ENCODE measurements at regions not wholly inside any gene's neighbourhood (a gene's known extent, or its start where the extent isn't known, plus 50 kb on each side); places are given as distances from the start of the nearest gene placed in this dataset.
"Not testable (repeated sequence)": the region's sequence is repeated elsewhere in the genome, so short reads cannot be mapped to it uniquely, and the experiment has no call there.

DNA sequence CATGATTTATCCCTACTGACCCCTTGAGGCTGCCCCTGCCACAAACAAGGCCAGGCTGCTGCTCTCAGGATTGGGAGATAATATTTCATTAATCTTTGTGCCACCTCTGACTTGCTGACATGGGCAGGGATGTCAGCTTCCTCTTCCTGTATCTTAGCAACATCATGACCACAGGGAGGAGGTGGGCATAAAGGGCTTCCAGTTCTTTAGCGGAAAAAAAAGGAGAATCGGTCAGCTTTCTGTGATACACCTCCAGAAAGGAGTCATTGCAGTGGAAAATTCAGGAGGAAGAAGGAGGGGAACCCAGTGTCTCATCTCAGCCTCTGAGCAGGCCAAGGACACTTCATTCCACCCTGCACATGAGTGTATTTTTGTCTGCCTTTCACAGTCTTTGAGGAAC is 206.8 kb upstream of the SDK2 start:
- FAIRE-seq (no peak), DNase-seq (ENCODE audit: insufficient read length, low spot score) (no peak)
- TF ChIP-seq, protein P1, sequence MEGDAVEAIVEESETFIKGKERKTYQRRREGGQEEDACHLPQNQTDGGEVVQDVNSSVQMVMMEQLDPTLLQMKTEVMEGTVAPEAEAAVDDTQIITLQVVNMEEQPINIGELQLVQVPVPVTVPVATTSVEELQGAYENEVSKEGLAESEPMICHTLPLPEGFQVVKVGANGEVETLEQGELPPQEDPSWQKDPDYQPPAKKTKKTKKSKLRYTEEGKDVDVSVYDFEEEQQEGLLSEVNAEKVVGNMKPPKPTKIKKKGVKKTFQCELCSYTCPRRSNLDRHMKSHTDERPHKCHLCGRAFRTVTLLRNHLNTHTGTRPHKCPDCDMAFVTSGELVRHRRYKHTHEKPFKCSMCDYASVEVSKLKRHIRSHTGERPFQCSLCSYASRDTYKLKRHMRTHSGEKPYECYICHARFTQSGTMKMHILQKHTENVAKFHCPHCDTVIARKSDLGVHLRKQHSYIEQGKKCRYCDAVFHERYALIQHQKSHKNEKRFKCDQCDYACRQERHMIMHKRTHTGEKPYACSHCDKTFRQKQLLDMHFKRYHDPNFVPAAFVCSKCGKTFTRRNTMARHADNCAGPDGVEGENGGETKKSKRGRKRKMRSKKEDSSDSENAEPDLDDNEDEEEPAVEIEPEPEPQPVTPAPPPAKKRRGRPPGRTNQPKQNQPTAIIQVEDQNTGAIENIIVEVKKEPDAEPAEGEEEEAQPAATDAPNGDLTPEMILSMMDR (IDR thresholded peaks at IDR 0.05; ENCODE audit: insufficient read depth, missing control alignments), result no peak

DNA sequence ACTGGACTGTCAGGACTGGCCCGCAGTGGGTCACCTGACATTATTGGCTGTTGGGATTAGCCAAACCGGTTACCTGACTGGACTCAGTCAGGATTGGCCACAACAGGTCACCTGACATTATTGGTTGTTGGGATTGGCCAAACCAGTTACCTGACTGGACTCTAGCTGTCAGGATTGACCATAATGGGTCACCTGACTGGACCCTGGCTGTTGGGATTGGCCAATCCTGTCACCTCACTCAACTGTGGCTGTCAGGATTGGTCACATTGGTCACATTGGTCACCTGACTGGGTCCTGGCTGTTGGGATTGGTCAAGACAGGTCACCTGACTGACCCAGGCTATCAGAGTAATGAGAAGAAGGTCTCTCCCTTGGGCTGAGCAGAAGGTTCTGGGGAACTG is 207.7 kb upstream of the SDK2 start:
- TF ChIP-seq, protein P1 (IDR thresholded peaks at IDR 0.05; ENCODE audit: insufficient read depth, missing control alignments), result no peak
- DNase-seq (ENCODE audit: insufficient read length, low spot score) (no peak), FAIRE-seq (no peak)

DNA sequence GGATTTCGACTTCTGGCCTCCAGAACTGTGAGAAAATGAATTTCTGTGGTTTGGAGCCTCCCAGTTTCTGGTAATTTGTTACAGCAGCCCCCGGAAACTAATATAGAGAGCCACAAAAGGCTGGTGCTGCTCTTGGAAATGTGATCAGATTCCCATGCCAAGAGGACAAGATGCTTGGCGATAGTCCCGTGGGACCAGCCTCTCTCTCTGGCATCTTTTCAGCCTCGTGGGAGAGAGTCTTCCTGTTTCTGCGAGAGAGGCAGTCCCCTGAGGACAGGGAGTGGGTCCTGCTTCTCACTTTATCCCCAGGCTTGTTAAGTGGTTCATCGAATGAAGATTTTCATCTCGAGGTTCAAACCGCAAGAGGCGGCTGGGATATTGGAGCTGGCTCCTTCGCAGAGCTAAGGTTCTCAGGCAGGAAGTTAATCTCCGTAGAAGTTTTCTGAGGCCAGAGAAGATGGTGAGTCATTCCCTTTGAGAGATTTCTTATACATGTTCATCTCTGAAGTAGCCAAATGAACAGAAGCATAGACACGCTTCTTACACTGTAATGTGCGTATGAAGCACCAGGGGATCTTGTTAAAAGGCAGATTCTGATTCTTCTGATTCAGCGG is 211.6 kb upstream of the SDK2 start:
- no peak for DNase-seq (ENCODE audit: insufficient read length, low spot score)
- TF ChIP-seq, protein P1 (IDR thresholded peaks at IDR 0.05; ENCODE audit: insufficient read depth, missing control alignments), result no peak
- no peak for FAIRE-seq

DNA sequence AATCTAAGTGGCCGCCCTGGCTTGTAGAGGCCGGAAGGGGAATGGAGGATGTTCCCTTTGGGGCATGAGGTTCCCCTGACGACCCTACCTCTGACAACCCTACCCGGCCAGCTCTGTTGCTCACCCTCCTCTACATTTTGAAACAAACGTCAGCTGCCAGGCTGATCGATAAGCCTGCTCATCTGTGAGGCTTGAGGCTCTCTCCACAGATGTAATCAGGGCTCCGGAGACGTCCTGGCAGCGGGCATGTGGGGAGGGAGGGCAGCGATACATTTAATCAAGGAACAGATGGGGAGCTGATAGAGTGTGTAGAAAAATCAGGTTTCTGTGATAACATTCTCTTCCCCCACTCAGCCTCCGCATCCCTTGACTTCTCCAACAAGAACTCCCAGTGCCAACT is 212.3 kb upstream of the SDK2 start:
- DNase-seq (ENCODE audit: insufficient read length, low spot score) (no peak), FAIRE-seq (no peak)
- TF ChIP-seq, protein P1 (IDR thresholded peaks at IDR 0.05; ENCODE audit: insufficient read depth, missing control alignments), result no peak

DNA sequence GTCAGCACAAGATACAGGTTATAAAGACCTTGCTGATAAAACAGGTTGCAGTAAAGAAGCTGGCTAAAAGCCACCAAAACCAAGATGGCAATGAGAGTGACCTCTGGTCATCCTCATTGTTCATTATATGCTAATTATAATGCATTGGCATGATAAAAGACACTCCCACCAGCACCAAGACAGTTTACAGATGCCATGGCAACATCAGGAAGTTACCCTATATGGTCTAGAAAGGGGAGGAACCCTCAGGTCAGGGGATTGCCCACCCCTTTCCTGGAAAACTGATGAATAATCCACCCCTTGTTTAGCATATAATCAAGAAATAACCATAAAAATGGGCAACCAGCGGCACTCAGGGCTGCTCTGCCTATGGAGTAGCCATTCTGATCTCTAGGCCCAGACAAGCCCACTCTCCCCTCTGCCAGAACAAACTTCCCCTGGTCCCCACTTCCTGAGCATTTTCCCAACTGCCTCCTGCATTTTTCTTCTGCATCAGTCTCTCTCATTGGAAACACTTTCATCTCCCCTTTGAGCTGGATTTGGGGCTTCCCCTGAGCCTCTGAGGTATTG is 215.3 kb upstream of the SDK2 start:
- not testable (repeated sequence) for DNase-seq (ENCODE audit: insufficient read length, low spot score); FAIRE-seq

DNA sequence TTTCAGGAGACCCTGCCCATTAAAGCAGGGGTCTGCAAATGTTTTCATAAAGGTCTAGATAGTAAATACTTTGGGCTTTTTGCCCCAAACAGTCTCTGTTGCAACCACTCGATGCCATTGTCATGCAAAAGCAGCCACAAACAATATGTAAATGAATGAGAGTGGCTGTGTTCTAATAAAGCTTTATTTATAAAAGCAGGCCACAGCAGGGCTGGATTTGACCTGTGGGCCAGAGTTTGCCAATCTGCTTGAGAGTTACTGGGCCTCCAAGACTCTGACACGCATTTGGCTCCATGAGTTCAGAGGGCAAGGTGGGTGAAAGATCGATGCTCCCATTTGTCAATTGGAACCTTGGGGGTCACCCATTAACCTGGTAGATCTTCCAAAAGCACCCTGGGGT is 217.3 kb upstream of the SDK2 start:
- DNase-seq (ENCODE audit: insufficient read length, low spot score), result no peak
- no peak for FAIRE-seq
- TF ChIP-seq, protein P1 (IDR thresholded peaks at IDR 0.05; ENCODE audit: insufficient read depth, missing control alignments), result no peak

DNA sequence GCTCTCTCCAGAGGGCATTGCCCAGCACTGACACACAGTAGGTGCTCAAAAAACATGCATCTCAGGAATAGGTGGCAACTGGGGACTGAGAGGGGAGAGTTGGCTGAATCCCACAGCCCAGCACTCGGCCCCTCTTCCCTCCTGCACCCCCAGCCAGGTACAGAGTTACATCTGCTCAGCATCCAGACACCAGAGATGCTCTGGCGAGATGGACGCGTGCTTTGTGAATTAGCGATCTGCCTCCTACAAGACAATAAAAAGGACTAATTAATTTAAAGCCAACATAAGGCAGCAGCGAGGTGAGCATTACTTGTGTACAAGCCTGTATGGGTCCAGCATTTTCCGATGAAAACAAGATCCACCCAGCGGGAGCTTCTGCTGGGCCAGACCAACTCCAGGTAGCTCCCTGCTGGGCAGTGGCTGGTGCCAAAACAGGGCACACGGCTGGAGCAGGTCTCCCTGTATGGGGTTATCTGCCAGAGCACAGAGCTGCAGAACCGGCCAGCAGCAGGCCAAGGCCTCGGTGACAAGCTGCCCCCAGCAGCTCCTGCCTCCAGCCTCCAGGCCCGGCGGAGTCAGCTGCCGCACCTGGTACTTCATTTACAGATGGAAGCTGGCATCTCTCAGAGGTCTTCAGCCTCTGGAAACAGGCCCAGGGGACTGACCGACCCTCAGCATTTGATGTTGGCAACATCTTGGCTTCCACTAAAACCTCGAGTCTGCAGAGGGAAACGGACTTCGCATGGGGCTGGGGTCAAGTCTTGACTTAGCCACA is 219.7 kb upstream of the SDK2 start:
- TF ChIP-seq, protein P1 (IDR thresholded peaks at IDR 0.05; ENCODE audit: insufficient read depth, missing control alignments), result no peak
- no peak for FAIRE-seq
- no peak for DNase-seq (ENCODE audit: insufficient read length, low spot score)
